WI38 (cell line): ENCODE measurements at regions not wholly inside any gene's neighbourhood (a gene's known extent, or its start where the extent isn't known, plus 50 kb on each side); places are given as distances from the start of the nearest gene placed in this dataset.

ENCODE experiments used
- H3K4me3 ChIP-seq: 2 replicates; pipeline ENCODE4 v1.5.1; 2011; ENCODE audit warnings: low read depth, mild to moderate bottlenecking, control low read depth, low read length
- TF ChIP-seq, protein P1 (sequence below): IDR thresholded peaks from 2 replicates; pipeline ENCODE4 v1.5.1; 2012; ENCODE audit warnings: low read depth, mild to moderate bottlenecking, control low read depth, low read length

- H3K4me3 ChIP-seq: no peak overlapping the region
- TF ChIP-seq, protein P1, sequence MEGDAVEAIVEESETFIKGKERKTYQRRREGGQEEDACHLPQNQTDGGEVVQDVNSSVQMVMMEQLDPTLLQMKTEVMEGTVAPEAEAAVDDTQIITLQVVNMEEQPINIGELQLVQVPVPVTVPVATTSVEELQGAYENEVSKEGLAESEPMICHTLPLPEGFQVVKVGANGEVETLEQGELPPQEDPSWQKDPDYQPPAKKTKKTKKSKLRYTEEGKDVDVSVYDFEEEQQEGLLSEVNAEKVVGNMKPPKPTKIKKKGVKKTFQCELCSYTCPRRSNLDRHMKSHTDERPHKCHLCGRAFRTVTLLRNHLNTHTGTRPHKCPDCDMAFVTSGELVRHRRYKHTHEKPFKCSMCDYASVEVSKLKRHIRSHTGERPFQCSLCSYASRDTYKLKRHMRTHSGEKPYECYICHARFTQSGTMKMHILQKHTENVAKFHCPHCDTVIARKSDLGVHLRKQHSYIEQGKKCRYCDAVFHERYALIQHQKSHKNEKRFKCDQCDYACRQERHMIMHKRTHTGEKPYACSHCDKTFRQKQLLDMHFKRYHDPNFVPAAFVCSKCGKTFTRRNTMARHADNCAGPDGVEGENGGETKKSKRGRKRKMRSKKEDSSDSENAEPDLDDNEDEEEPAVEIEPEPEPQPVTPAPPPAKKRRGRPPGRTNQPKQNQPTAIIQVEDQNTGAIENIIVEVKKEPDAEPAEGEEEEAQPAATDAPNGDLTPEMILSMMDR: no peak
Measured at GRCh38 chr14:30426463-30426862, 132.5 kb upstream of the G2E3 start.

DNA sequence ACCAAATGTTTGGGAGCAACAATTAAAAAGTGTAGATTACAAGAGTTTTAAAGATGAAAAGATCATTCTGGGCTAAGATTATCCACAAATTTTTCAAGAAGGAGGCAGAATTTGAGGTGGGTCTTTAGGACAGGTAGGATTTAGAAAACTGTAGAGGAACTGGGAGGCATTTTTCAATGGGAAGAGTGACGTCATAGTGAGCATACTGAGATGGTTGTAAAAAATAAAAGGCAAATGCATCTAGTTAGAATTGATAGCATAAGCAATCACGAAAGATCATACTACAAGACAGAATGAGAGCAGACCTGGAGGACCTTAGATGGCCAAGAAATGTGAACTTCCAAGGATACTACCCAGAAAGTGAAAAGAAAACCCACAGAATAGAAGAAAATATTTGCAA is 131.6 kb upstream of the G2E3 start:
- TF ChIP-seq, protein P1: no peak
- no peak overlapping the region for H3K4me3 ChIP-seq

DNA sequence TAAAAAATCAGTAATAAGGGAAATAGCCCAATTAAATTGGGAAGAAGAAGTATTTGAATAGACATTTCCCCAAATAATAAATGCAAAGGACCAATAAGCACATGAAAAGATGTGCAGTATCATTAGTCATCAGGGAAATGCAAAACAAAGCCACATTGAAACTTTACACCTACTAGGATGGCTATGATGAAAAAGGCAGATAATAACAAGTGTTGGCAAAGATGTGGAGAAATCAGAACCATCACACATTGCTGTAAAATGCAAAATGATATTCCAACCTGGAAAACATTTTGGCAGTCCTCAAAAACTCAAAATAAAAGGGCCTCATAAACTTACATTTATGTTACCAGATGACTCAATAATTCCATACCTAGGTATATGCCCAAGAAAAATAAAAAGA is 131.1 kb upstream of the G2E3 start:
- H3K4me3 ChIP-seq: no peak overlapping the region
- TF ChIP-seq, protein P1: no peak

DNA sequence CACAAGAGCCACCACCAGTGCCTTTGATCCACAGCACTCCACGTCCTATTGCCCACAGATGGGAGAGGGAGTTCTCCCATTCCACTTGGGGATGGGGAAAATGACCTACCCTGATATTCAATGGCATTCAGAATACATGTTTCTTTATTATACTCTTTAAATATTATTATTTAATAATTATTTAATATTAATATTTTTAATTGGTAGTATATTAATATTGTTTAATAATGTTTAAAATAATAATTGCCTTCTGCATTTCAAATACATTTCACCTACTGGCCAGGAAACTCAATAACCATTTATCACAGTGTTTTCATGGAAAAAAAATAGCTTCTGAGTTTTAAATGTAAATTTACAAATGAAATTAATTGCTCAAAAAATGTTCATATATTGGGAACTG is 127.4 kb upstream of the G2E3 start:
- no peak overlapping the region for H3K4me3 ChIP-seq
- TF ChIP-seq, protein P1: no peak

GRCh38 chr14:30440961-30441360 is 118.0 kb upstream of the G2E3 start:
- no peak overlapping the region for H3K4me3 ChIP-seq
- TF ChIP-seq, protein P1: no peak

DNA sequence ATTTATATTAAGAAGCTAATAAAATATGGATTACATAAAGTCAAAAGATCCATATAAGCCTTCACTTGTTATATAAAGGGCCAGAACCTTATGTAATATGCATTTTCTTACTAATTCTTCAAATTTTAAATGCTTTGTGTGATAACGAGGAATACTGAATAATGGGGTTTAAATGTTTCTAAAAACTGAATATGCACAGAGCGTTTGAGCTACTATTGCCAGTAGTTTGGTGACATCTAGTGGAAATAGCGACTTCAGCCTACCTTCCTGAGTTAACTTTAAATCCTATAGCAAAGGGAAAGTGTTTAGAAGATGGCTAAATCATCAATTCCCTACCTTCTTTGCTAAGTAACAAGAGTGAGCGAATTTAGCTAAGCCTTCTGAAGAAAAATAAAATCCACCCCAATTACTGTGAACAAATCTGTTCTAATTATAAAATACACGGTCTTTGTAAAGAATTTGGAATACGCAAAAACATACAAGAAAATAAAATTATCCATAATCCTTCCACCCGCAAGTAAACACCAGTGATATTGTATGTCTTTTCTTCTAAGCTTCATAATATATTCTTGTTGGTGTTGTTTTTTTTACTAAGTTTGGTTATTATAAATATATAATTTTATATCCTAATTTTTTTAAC is 115.5 kb upstream of the G2E3 start:
- TF ChIP-seq, protein P1: 0 out of 2 replicates have a peak, but pooled peaks have one; percentile 14
- H3K4me3 ChIP-seq: no peak overlapping the region

GRCh38 chr14:30444451-30444850 is 114.5 kb upstream of the G2E3 start:
- H3K4me3 ChIP-seq: no peak overlapping the region
- TF ChIP-seq, protein P1: no peak
